Activated T-cell treated with anti-CD3 and anti-CD28 coated beads, Interleukin-2, amount 50 U/mL, for 4 hours (primary cell): ENCODE measurements at regions not wholly inside any gene's neighbourhood (a gene's known extent, or its start where the extent isn't known, plus 50 kb on each side); places are given as distances from the start of the nearest gene placed in this dataset.

Source experiments
- ATAC-seq, 2 donors: fragments of 200-7000 bp; cut with Tn5 transposase; one replicate each; pipeline ENCODE4 v1.10.0; 2021
- DNase-seq: peaks from one replicate; pipeline ENCODE4 v3.0.0-alpha.2; 2020
- H3K27me3 Mint-ChIP-seq: one replicate; pipeline ENCODE4 v1.8.0; 2021; ENCODE audit warnings: low read depth, mixed read lengths
- H3K36me3 Mint-ChIP-seq: one replicate; pipeline ENCODE4 v1.8.0; 2022; ENCODE audit warnings: mixed read lengths; ENCODE audit not compliant: insufficient read depth
- H3K4me1 Mint-ChIP-seq: one replicate; pipeline ENCODE4 v1.8.0; 2021; ENCODE audit warnings: low read depth, mixed read lengths
- H3K4me3 Mint-ChIP-seq: one replicate; pipeline ENCODE4 v1.8.0; 2021; ENCODE audit warnings: mild to moderate bottlenecking, moderate library complexity, mixed read lengths
- H3K9me3 Mint-ChIP-seq: one replicate; pipeline ENCODE4 v1.8.0; 2021; ENCODE audit warnings: mixed read lengths

- H3K4me3 Mint-ChIP-seq, result no peak overlapping the region
Observed at GRCh38 chr12:126567016-126567415, 1501.8 kb downstream of the AACS start.

GRCh38 chr12:126569706-126570105 is 1504.5 kb downstream of the AACS start:
- Mint-ChIP-seq H3K4me3 (no peak overlapping the region), H3K27me3 (no peaks in the 10 kb centered on the region), H3K36me3 (no peaks in the 10 kb centered on the region), H3K9me3 (peaks cover 5% of the 10 kb centered on the region), H3K4me1 (no peaks in the 10 kb centered on the region)
- ATAC-seq, result no peak
- no peak for DNase-seq

More at GRCh38 chr12:126567016-126567415, 1501.8 kb downstream of the AACS start:
- H3K27me3 Mint-ChIP-seq, result no peaks in the 10 kb centered on the region
- no peaks in the 10 kb centered on the region for H3K36me3 Mint-ChIP-seq
- DNase-seq (no peak), ATAC-seq (no peak)
- peaks cover 3% of the 10 kb centered on the region for H3K9me3 Mint-ChIP-seq
- H3K4me1 Mint-ChIP-seq, result no peaks in the 10 kb centered on the region

- Mint-ChIP-seq H3K4me3 (no peak overlapping the region), H3K9me3 (peaks cover 6% of the 10 kb centered on the region), H3K36me3 (no peaks in the 10 kb centered on the region), H3K27me3 (no peaks in the 10 kb centered on the region), H3K4me1 (no peaks in the 10 kb centered on the region)
- DNase-seq (no peak), ATAC-seq (no peak)
Observed at GRCh38 chr12:126570566-126570965, 1505.3 kb downstream of the AACS start.

GRCh38 chr12:126572170-126572569 is 1506.9 kb downstream of the AACS start:
- H3K4me1 Mint-ChIP-seq, result no peaks in the 10 kb centered on the region
- DNase-seq, result no peak
- ATAC-seq, result no peak

GRCh38 chr12:126581655-126582054 is 1516.4 kb downstream of the AACS start:
- H3K36me3 Mint-ChIP-seq, result no peaks in the 10 kb centered on the region
- H3K27me3 Mint-ChIP-seq, result no peaks in the 10 kb centered on the region
- peaks cover 4% of the 10 kb centered on the region for H3K9me3 Mint-ChIP-seq
- no peaks in the 10 kb centered on the region for H3K4me1 Mint-ChIP-seq
- ATAC-seq (no peak), DNase-seq (no peak)
- H3K4me3 Mint-ChIP-seq, result no peak overlapping the region

More at GRCh38 chr12:126572170-126572569, 1506.9 kb downstream of the AACS start:
- Mint-ChIP-seq H3K36me3 (no peaks in the 10 kb centered on the region), H3K27me3 (no peaks in the 10 kb centered on the region), H3K9me3 (peaks cover 3% of the 10 kb centered on the region), H3K4me3 (no peak overlapping the region)

GRCh38 chr12:126582231-126582630 is 1517.0 kb downstream of the AACS start:
- H3K9me3 Mint-ChIP-seq, result peaks cover 5% of the 10 kb centered on the region
- ATAC-seq, result no peak
- no peaks in the 10 kb centered on the region for H3K36me3 Mint-ChIP-seq
- no peaks in the 10 kb centered on the region for H3K4me1 Mint-ChIP-seq
- no peak overlapping the region for H3K4me3 Mint-ChIP-seq
- no peaks in the 10 kb centered on the region for H3K27me3 Mint-ChIP-seq
- no peak for DNase-seq

GRCh38 chr12:126588586-126589249 is 1523.5 kb downstream of the AACS start:
- Mint-ChIP-seq H3K27me3 (no peaks in the 10 kb centered on the region), H3K9me3 (peaks cover 5% of the 10 kb centered on the region), H3K4me1 (peaks cover 11% of the 10 kb centered on the region), H3K4me3 (no peak overlapping the region), H3K36me3 (no peaks in the 10 kb centered on the region)
- ATAC-seq (peak; percentile 82 to 84), DNase-seq (no peak)

GRCh38 chr12:126591533-126591932 is 1526.3 kb downstream of the AACS start:
- ATAC-seq (no peak), DNase-seq (no peak)
- peaks cover 11% of the 10 kb centered on the region for H3K4me1 Mint-ChIP-seq
- H3K4me3 Mint-ChIP-seq, result no peak overlapping the region
- H3K27me3 Mint-ChIP-seq, result no peaks in the 10 kb centered on the region
- peaks cover 2% of the 10 kb centered on the region for H3K9me3 Mint-ChIP-seq
- no peaks in the 10 kb centered on the region for H3K36me3 Mint-ChIP-seq

GRCh38 chr12:126601184-126602170 is 1536.2 kb downstream of the AACS start:
- no peak for ATAC-seq
- Mint-ChIP-seq H3K27me3 (no peaks in the 10 kb centered on the region), H3K9me3 (peaks cover 6% of the 10 kb centered on the region), H3K4me3 (no peak overlapping the region), H3K4me1 (no peaks in the 10 kb centered on the region), H3K36me3 (no peaks in the 10 kb centered on the region)
- no peak for DNase-seq

GRCh38 chr12:126602612-126603011 is 1537.4 kb downstream of the AACS start:
- no peaks in the 10 kb centered on the region for H3K4me1 Mint-ChIP-seq
- no peak for DNase-seq
- peaks cover 6% of the 10 kb centered on the region for H3K9me3 Mint-ChIP-seq
- no peak overlapping the region for H3K4me3 Mint-ChIP-seq
- no peaks in the 10 kb centered on the region for H3K36me3 Mint-ChIP-seq
- no peak for ATAC-seq
- no peaks in the 10 kb centered on the region for H3K27me3 Mint-ChIP-seq

- no peaks in the 10 kb centered on the region for H3K36me3 Mint-ChIP-seq
- H3K4me1 Mint-ChIP-seq, result no peaks in the 10 kb centered on the region
- no peaks in the 10 kb centered on the region for H3K27me3 Mint-ChIP-seq
- H3K9me3 Mint-ChIP-seq, result peaks cover 10% of the 10 kb centered on the region
- ATAC-seq, result no peak
- no peak for DNase-seq
- H3K4me3 Mint-ChIP-seq, result no peak overlapping the region
Observed at GRCh38 chr12:126607157-126607556, 1541.9 kb downstream of the AACS start.

GRCh38 chr12:126607867-126608266 is 1542.6 kb downstream of the AACS start:
- H3K36me3 Mint-ChIP-seq, result no peaks in the 10 kb centered on the region
- H3K27me3 Mint-ChIP-seq, result no peaks in the 10 kb centered on the region
- DNase-seq, result no peak
- peaks cover 16% of the 10 kb centered on the region for H3K9me3 Mint-ChIP-seq
- H3K4me3 Mint-ChIP-seq, result no peak overlapping the region
- no peaks in the 10 kb centered on the region for H3K4me1 Mint-ChIP-seq
- no peak for ATAC-seq

GRCh38 chr12:126608607-126609175 is 1543.5 kb downstream of the AACS start:
- ATAC-seq (no peak), DNase-seq (no peak)
- H3K4me3 Mint-ChIP-seq, result no peak overlapping the region
- H3K36me3 Mint-ChIP-seq, result no peaks in the 10 kb centered on the region
- peaks cover 16% of the 10 kb centered on the region for H3K9me3 Mint-ChIP-seq
- H3K4me1 Mint-ChIP-seq, result no peaks in the 10 kb centered on the region
- no peaks in the 10 kb centered on the region for H3K27me3 Mint-ChIP-seq

- Mint-ChIP-seq H3K9me3 (peaks cover 27% of the 10 kb centered on the region), H3K27me3 (no peaks in the 10 kb centered on the region), H3K4me3 (no peak overlapping the region), H3K36me3 (no peaks in the 10 kb centered on the region), H3K4me1 (no peaks in the 10 kb centered on the region)
- ATAC-seq, result no peak
- no peak for DNase-seq
Observed at GRCh38 chr12:126616441-126616840, 1551.2 kb downstream of the AACS start.
